DOHH2 (cell line): ENCODE measurements at regions not wholly inside any gene's neighbourhood (a gene's known extent, or its start where the extent isn't known, plus 50 kb on each side); places are given as distances from the start of the nearest gene placed in this dataset.

ENCODE experiments used
- H3F3A ChIP-seq: fragments of 200-600 bp; sonication (generic), shearing (Covaris generic); 2 replicates; pipeline ENCODE4 v1.6.0; 2016; ENCODE audit warnings: antibody characterized with exemption, mild to moderate bottlenecking; ENCODE audit not compliant: control insufficient read depth, insufficient read depth
- H3K27ac ChIP-seq: fragments of 200-600 bp; sonication (generic); 2 replicates; pipeline ENCODE4 v1.5.1; 2014; ENCODE audit warnings: low read depth, mild to moderate bottlenecking, low read length, moderate library complexity
- H3K27me3 ChIP-seq: fragments of 200-600 bp; sonication (generic); 2 replicates; pipeline ENCODE4 v1.6.1; 2014; ENCODE audit warnings: mild to moderate bottlenecking, low read length, mixed read lengths; ENCODE audit not compliant: control insufficient read depth
- H3K36me3 ChIP-seq: fragments of 200-600 bp; sonication (generic); 2 replicates; pipeline ENCODE4 v1.6.1; 2014; ENCODE audit warnings: mild to moderate bottlenecking, low read length, moderate library complexity, mixed read lengths; ENCODE audit not compliant: control insufficient read depth
- H3K4me1 ChIP-seq: fragments of 200-600 bp; sonication (generic); 2 replicates; pipeline ENCODE4 v1.6.1; 2014; ENCODE audit warnings: mild to moderate bottlenecking, low read length, mixed read lengths; ENCODE audit not compliant: control insufficient read depth
- H3K4me2 ChIP-seq: fragments of 200-600 bp; sonication (generic); 2 replicates; pipeline ENCODE4 v1.6.0; 2014; ENCODE audit warnings: mild to moderate bottlenecking, low read length, moderate library complexity
- H3K4me3 ChIP-seq: fragments of 200-600 bp; sonication (generic); 2 replicates; pipeline ENCODE4 v1.5.1; 2014; ENCODE audit warnings: mild to moderate bottlenecking, low read length, mixed read lengths
- H3K79me2 ChIP-seq: fragments of 200-600 bp; sonication (generic); 2 replicates; pipeline ENCODE4 v1.6.1; 2014; ENCODE audit warnings: mild to moderate bottlenecking, low read length, mixed read lengths; ENCODE audit not compliant: control insufficient read depth
- H3K9me2 ChIP-seq: fragments of 200-600 bp; sonication (generic); replicated peaks from 2 replicates; pipeline ENCODE4 v1.6.1; 2014; ENCODE audit warnings: mild to moderate bottlenecking, low read length, mixed read lengths; ENCODE audit not compliant: control insufficient read depth
- H3K9me3 ChIP-seq: fragments of 200-600 bp; sonication (generic); 2 replicates; pipeline ENCODE4 v1.6.1; 2014; ENCODE audit warnings: antibody characterized with exemption, low read length, mixed read lengths; ENCODE audit not compliant: control insufficient read depth, insufficient read depth
- H4K20me1 ChIP-seq: fragments of 200-600 bp; sonication (generic); 2 replicates; pipeline ENCODE4 v1.6.0; 2014; ENCODE audit warnings: low read depth, mild to moderate bottlenecking, antibody characterized with exemption, low read length, moderate library complexity; ENCODE audit not compliant: control insufficient read depth, insufficient read depth
- EZH2phosphoT487 ChIP-seq: fragments of 200-600 bp; sonication (generic); IDR thresholded peaks from 2 replicates; pipeline ENCODE4 v1.6.1; 2017; ENCODE audit warnings: borderline replicate concordance, mild to moderate bottlenecking, antibody characterized with exemption, low read length, moderate library complexity, mixed read lengths
- TF ChIP-seq, protein P1 (sequence below): fragments of 200-600 bp; sonication (generic); IDR thresholded peaks from one replicate; pipeline ENCODE4 v1.5.1; 2014; ENCODE audit warnings: antibody characterized with exemption, mild to moderate bottlenecking, low read depth, low read length; ENCODE audit not compliant: poor library complexity, severe bottlenecking

DNA sequence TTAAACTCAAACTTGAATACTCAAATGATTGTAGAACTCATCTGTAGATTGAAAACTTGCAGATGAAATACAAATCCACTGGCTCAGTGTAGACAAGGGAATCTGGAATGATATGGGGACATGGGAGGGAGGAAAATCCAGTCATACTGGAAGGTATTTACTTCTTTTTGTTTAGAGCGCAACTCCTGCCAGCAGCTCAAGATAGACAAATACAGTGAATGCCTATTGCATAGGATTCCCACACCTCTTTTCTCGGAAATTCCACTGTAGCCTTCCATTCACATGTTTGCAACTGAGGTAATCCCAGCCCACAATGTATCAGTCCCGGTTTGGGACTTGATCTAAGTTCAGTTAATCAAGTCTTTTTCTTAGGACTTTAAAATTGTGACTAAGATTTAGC is 311.2 kb downstream of the PTPRC start:
- Histone ChIP-seq H3K4me1 (peaks cover 5% of the 10 kb centered on the region; the same call in 1 of the 2 replicates), H3K27me3 (no peaks in the 10 kb centered on the region), H3K27ac (no peak overlapping the region), H3F3A (no peaks in the 10 kb centered on the region), H3K9me3 (peaks cover 2% of the 10 kb centered on the region; the same call in 1 of the 2 replicates), H3K36me3 (no peaks in the 10 kb centered on the region; the same call in 1 of the 2 replicates), H3K79me2 (no peaks in the 10 kb centered on the region), H4K20me1 (no peaks in the 10 kb centered on the region), H3K4me2 (no peak overlapping the region), H3K4me3 (no peak overlapping the region), H3K9me2 (no peaks in the 10 kb centered on the region)
- TF ChIP-seq EZH2phosphoT487 = no peak
- TF ChIP-seq, protein P1, sequence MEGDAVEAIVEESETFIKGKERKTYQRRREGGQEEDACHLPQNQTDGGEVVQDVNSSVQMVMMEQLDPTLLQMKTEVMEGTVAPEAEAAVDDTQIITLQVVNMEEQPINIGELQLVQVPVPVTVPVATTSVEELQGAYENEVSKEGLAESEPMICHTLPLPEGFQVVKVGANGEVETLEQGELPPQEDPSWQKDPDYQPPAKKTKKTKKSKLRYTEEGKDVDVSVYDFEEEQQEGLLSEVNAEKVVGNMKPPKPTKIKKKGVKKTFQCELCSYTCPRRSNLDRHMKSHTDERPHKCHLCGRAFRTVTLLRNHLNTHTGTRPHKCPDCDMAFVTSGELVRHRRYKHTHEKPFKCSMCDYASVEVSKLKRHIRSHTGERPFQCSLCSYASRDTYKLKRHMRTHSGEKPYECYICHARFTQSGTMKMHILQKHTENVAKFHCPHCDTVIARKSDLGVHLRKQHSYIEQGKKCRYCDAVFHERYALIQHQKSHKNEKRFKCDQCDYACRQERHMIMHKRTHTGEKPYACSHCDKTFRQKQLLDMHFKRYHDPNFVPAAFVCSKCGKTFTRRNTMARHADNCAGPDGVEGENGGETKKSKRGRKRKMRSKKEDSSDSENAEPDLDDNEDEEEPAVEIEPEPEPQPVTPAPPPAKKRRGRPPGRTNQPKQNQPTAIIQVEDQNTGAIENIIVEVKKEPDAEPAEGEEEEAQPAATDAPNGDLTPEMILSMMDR = no peak

DNA sequence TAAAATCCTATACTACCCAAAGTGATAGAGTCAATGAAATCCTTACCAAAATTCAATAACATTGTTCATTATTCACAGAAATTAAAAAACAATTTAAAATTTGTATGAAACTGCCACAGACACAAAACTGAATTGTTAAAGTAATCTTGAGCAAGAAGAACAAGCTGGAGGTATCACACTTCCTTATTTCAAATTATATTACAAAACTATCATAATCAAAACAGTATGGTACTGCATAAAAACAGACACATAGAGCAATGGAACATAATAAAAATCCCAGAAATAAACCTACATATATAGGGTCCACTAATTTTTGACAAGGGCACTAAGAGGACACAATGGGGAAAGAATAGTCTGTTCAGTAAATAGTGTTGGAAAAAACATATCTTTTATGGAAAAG is 316.2 kb downstream of the PTPRC start:
- H4K20me1 ChIP-seq = no peaks in the 10 kb centered on the region
- H3F3A ChIP-seq = peaks cover 1% of the 10 kb centered on the region; the same call in 1 of the 2 replicates
- no peaks in the 10 kb centered on the region for H3K9me2 ChIP-seq
- peaks cover 9% of the 10 kb centered on the region for H3K4me1 ChIP-seq
- TF ChIP-seq EZH2phosphoT487 = no peak
- TF ChIP-seq, protein P1 = no peak
- H3K27ac ChIP-seq = no peak overlapping the region
- no peak overlapping the region for H3K4me2 ChIP-seq
- H3K27me3 ChIP-seq = no peaks in the 10 kb centered on the region
- peaks cover 3% of the 10 kb centered on the region; the same call in 1 of the 2 replicates for H3K36me3 ChIP-seq
- no peaks in the 10 kb centered on the region for H3K79me2 ChIP-seq
- no peak overlapping the region for H3K4me3 ChIP-seq
- H3K9me3 ChIP-seq = peaks cover 15% of the 10 kb centered on the region

DNA sequence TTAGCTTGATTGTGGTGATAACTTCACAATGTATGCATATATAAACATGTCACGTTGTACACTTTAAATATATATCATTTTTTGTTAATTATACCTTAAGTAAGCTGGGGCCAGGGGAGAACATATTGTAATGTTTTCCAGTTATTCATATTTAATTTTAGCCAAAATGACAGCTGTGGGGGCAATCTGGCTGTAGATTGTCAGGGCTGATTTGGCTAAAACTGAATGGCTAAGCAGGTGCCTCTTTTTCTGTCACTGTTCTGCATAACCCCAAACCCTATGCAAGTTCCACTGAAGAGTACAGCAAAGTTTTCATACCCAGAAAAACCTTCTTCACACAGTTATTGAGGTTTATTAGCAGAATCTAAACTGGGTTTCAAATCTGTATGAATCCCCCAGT is 318.2 kb downstream of the PTPRC start:
- TF ChIP-seq, protein P1 = no peak
- no peak for TF ChIP-seq EZH2phosphoT487
- Histone ChIP-seq H3K79me2 (no peaks in the 10 kb centered on the region), H3K36me3 (peaks cover 3% of the 10 kb centered on the region; the same call in 1 of the 2 replicates), H3K9me2 (no peaks in the 10 kb centered on the region), H4K20me1 (no peaks in the 10 kb centered on the region), H3K27me3 (no peaks in the 10 kb centered on the region), H3K27ac (no peak overlapping the region), H3K4me2 (no peak overlapping the region), H3K4me3 (no peak overlapping the region), H3F3A (peaks cover 3% of the 10 kb centered on the region; the same call in 1 of the 2 replicates), H3K4me1 (peaks cover 9% of the 10 kb centered on the region), H3K9me3 (peaks cover 15% of the 10 kb centered on the region)
